Activated T-cell treated with anti-CD3 and anti-CD28 coated beads for 24 hours (primary cell): ENCODE measurements at regions not wholly inside any gene's neighbourhood (a gene's known extent, or its start where the extent isn't known, plus 50 kb on each side); places are given as distances from the start of the nearest gene placed in this dataset.
"Not testable (repeated sequence)": the region's sequence is repeated elsewhere in the genome, so short reads cannot be mapped to it uniquely, and the experiment has no call there.

Experiments
- DNase-seq: peaks from one replicate; pipeline ENCODE4 v3.0.0-alpha.2; 2020; ENCODE audit warnings: low read depth

- no peak for DNase-seq
Observed at GRCh38 chr10:123270221-123270620, 116.0 kb downstream of the BUB3 start.

- no peak for DNase-seq
Observed at GRCh38 chr10:123270806-123271205, 116.6 kb downstream of the BUB3 start.

DNA sequence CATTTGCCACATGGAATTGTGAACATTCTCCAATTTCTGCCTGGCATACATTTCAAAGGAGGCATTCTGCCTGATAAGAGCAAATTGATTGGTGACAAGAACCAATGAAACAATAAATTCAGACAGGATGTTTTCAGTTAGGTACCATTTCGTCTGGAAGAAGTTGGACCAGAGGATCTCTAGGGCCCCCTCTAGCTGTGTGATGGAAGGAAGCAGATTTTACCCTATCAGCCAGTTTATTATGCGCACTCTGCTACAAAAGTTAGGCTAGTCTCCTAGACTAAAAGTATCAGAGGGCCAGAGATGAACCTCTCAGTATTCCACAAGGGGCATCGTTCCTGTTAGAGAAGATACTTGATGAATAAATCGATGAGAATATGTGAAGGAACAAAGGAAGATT, 118.0 kb downstream of the BUB3 start:
- no peak for DNase-seq

DNA sequence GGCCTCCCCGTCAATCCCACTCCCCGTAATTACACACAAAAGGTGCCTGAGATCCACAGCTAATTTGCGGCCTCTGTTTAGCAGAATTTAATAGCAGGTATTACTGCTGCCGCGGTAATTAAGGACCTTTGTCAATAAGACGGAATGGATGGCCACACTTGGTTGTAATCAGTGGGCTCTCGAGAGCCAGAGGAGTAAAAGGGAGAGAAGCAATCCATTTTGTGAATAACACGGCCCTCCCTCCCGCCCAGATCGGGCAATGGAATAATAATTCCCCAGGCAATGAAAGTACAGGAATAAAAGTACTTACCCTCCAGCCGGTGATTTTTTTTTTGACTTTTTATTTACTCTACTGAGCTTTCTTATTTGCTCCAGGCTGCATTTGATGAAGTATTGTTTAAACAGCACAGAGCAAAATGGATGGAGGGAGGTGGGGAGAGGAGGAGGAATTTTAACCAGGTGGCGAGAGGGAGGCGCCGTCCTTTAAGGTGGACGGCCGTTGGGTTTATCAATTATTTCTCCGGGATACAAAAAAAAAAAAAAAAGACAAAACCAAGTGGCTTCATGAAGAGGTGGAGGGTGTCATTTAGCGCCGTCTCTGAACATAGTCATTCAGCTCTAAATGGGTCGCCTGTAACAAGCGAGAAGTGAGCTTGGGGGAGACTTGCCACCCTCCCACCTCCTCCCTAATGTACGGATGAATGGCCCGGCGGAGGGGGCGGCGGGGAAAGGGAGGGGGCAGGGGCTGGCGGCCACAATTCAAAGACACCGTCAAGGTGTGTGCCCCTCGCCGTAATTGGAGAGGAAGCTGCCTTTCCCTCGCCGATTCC, 120.3 kb downstream of the BUB3 start:
- no peak for DNase-seq

GRCh38 chr10:123275136-123275564, 120.9 kb downstream of the BUB3 start:
- no peak for DNase-seq

DNA sequence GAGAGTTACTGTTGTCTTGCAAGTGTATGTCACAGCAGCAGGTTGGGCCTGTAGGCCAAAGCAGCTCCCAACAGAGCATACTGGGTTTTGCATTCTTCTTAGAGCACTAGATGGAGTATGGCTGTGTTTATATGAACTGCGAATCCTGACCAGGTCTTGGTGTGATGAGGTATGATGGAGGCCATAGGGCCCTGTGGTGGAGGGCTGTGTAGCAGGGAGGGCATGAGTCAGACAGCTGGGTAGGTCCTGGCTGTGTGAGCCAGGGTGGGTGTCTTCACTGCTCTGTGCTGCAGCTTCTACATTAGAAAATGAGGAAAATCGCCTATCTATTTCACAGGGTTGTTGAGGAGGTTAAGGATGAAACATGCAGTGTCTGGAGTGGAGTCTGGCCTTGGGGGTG, 124.2 kb downstream of the BUB3 start:
- DNase-seq = no peak

DNA sequence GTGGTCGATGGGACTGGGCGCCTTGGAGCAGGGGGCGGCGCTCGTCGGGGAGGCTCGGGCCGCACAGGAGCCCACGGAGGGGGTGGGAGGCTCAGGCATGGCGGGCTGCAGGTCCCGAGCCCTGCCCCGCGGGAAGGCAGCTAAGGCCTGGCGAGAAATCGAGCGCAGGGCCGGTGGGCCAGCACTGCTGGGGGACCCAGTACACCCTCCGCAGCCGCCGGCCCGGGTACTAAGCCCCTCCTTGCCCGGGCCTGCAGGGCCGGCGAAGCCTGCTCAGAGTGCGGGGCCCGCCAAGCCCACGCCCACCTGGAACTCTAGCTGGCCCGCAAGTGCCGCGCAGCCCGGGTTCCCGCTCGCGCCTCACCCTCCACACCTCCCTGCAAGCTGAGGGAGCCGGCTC, 129.2 kb downstream of the BUB3 start:
- not testable (repeated sequence) for DNase-seq

DNA sequence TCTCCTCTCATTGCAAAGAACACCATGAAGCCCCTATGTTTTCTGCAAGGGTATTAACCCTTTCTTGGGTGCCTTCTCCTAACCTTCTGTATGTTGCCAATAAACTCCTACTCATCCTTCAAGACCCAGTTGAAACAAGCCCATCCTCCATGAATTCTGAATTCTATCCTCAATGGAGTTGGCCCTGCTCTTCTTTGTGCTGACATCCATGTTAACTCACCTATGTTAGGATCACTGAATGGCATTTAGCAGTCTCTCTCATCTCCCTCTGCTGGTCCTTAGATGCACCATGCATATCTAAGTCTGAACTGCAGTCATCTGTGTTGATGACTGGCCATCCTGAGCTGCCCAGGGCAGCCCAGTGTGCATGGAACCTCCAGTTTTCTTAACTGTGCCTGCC, 129.8 kb downstream of the BUB3 start:
- no peak for DNase-seq

DNA sequence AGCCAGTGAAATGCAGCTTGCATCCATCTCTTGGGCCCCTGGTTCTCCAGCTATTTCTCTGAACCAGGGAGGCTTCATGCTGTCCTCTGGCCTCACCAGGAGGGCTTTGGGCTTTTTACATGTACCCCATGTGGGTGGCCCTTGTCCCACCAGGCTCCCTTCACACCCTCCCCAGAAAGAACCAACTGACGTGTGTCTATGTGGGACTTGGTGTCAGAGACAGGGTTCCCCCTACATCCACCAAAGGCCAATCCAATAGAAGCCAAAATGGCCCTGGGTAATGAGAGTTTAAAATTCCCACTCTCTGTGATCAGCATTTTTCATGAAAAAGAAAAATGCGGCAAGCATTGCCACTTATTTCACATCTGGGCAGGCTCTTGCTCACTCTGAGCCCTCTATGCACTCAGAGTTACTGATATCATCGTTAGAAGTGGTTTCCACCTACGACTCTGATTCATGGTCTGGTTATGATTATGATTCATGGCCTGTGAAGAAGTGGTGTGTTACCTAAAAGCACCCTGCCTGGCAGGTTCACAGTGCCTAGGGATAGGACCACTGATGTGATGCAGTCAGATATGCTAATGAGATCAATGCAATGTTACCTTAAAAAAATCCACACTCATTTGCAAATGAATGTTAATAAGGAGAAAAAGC, 133.5 kb downstream of the BUB3 start:
- DNase-seq = peak; percentile 33

DNA sequence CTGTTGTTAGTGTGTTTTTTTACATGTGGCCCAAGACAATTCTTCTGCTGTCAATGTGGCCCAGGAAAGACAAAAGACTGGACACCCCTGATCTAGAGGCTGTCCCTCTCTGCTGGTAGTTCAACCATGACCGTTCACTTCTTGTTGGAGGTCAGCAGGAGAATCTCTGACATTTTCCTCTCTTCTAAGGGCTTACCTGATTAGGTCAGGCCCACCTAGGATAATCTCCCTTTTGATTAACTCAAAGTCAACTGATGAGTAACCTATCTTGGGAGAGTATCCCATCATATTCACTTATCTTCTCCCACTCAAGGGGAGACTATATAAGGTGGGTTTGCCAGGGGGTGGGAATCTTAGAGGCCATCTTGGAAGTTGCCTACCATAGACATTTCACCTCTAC, 135.2 kb downstream of the BUB3 start:
- no peak for DNase-seq

- DNase-seq = no peak
Observed at GRCh38 chr10:123294109-123294508, 139.9 kb downstream of the BUB3 start.

GRCh38 chr10:123294886-123295285, 140.7 kb downstream of the BUB3 start:
- DNase-seq = no peak

- no peak for DNase-seq
Observed at GRCh38 chr10:123295644-123296043, 141.4 kb downstream of the BUB3 start.

- DNase-seq = no peak
Observed at GRCh38 chr10:123297175-123297574, 143.0 kb downstream of the BUB3 start.

- no peak for DNase-seq
Observed at GRCh38 chr10:123298583-123298982, 144.4 kb downstream of the BUB3 start.

GRCh38 chr10:123299598-123299997, 145.4 kb downstream of the BUB3 start:
- no peak for DNase-seq

- no peak for DNase-seq
Observed at GRCh38 chr10:123301077-123301857, 147.1 kb downstream of the BUB3 start.

GRCh38 chr10:123303581-123304337, 149.6 kb downstream of the BUB3 start:
- DNase-seq = no peak

GRCh38 chr10:123305671-123306070, 151.5 kb downstream of the BUB3 start:
- no peak for DNase-seq

DNA sequence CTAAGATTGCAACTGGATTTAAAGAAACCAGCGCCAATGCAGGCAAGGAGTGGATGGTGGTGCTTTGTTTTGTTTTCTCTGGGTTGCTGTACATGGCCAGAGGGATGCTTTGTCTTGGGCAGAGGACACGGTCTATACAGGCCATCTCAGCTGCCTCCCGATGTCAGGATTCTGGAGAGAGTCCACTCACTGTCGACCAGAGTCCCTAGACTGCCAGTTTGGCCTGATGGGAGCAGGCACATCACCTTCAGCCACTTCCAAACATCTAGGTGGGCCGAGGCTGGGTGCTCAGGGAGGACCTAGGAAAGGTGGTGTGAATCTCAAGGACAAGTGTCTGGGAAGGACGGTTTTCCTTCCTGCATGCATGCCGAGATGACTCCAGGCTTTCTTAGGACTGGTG, 152.1 kb downstream of the BUB3 start:
- no peak for DNase-seq

DNA sequence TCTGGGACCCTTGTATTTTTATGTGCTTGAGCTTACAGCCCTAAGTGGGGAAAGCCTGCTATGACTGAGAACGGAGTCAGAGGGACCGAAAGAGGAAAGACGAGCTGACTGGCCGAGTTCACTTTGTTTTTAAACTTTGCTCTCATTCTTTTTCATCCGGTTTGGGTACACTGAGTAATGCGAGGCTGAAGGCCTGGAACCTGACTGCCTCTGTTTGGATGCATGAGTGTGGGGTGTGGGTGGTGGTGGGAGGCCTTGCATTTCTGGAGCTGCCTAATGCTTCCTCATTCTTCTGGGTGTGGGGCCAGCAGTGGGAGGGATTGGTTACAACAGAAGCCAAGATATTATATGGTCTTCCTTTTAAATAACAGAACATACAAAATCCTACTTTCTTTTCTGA, 155.5 kb downstream of the BUB3 start:
- no peak for DNase-seq

- no peak for DNase-seq
Observed at GRCh38 chr10:123316776-123317175, 162.6 kb downstream of the BUB3 start.
